GM10266 (cell line): ENCODE measurements at regions not wholly inside any gene's neighbourhood (a gene's known extent, or its start where the extent isn't known, plus 50 kb on each side); places are given as distances from the start of the nearest gene placed in this dataset.
"Not testable (repeated sequence)": the region's sequence is repeated elsewhere in the genome, so short reads cannot be mapped to it uniquely, and the experiment has no call there.

Source experiments
- DNase-seq: peaks from one replicate; pipeline ENCODE4 v3.0.0; 2012; ENCODE audit errors: extremely low spot score
- TF ChIP-seq, protein P1 (sequence below): IDR thresholded peaks from 2 replicates; pipeline ENCODE4 v1.5.1; 2012; ENCODE audit warnings: mild to moderate bottlenecking, low read depth; ENCODE audit not compliant: control insufficient read depth, insufficient read depth; ENCODE audit errors: missing control alignments

DNA sequence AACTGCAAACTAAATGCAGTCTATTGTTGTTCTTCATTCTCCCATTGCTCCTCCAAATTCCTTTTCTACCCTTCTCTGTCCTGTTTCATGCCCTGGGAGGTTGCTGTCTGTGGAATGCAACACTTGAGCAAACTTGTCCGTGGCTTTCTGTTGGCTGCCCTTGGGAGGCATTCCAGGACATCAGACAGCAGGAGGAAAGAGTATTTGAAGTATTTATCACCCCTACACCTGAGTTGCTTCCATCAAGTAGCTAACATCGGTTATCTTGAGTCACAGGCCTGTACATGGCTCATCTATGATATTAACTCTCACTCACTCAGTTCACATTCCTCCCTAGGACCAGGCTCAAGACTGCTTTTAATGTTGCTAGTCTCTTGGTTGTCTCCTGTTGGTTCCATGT lies 803.4 kb upstream of the CDH6 start:
- no peak for DNase-seq
- TF ChIP-seq, protein P1, sequence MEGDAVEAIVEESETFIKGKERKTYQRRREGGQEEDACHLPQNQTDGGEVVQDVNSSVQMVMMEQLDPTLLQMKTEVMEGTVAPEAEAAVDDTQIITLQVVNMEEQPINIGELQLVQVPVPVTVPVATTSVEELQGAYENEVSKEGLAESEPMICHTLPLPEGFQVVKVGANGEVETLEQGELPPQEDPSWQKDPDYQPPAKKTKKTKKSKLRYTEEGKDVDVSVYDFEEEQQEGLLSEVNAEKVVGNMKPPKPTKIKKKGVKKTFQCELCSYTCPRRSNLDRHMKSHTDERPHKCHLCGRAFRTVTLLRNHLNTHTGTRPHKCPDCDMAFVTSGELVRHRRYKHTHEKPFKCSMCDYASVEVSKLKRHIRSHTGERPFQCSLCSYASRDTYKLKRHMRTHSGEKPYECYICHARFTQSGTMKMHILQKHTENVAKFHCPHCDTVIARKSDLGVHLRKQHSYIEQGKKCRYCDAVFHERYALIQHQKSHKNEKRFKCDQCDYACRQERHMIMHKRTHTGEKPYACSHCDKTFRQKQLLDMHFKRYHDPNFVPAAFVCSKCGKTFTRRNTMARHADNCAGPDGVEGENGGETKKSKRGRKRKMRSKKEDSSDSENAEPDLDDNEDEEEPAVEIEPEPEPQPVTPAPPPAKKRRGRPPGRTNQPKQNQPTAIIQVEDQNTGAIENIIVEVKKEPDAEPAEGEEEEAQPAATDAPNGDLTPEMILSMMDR, result no peak

DNA sequence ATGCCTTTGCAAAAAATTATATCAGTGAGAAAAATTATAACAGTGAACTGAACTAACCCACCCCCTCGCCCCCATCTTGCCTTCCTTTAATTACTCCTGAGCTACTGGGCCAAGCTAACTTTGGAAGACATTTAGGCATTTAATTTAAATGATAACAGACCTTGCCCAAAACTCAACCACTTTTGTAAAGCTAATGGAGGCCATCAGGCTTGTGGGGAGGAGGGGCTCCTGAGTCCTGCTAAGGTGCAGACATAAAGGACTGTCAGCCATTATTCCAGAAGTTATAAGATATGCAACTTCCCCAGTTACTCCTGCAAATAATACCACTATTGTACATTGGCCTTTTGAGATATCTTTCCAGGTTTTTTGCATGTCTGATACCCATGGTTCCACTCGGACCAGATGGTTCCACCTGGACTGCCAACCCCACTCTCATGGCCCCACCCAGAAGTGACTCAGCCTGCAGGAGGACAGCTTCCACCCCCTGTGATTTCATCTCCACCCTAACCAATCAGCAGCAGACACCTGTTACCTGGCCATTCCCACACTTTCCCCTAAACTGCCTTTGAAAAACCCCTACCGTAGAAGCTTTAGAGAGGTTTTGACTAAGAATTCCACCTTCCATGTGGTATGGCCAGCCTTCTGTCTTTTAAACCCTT lies 805.4 kb upstream of the CDH6 start:
- no peak for DNase-seq
- TF ChIP-seq, protein P1, result no peak

DNA sequence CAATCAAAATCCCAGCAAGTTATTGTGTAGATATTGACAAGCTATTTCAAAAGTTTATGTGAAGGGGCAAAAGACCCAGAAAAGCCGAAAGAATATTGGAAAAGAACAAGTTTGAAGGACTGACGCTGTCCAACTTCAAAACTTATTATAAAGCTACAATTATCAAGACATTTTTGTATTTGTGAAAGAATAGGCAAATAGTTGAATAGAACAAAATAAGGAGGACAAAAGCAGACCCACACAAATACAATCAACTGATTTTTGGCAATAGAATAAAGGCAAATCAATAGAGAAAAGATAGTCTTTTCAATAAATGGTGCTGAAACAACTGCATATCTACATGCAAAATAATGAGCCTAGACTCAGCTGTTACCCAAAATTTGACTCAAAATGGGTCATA lies 807.7 kb upstream of the CDH6 start:
- DNase-seq, result no peak
- TF ChIP-seq, protein P1, result no peak

DNA sequence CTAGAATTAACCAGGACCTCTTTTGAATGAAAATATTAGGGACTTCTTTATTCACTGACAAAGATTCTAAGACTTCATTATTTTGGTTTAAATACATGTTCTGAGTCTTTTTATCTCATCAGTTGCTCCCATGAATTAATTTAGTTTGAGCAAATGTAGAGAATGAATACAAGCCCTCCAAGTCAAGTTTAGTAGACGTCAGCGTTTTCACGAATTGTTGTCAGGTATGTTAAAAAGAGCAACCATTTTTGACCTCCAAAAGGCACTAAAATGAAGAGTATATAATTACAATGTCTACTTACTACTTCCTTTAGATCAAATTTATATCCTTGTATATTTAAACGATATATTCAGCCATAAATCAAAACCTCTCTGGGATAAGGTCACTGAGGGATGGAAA lies 809.3 kb upstream of the CDH6 start:
- TF ChIP-seq, protein P1, result no peak

DNA sequence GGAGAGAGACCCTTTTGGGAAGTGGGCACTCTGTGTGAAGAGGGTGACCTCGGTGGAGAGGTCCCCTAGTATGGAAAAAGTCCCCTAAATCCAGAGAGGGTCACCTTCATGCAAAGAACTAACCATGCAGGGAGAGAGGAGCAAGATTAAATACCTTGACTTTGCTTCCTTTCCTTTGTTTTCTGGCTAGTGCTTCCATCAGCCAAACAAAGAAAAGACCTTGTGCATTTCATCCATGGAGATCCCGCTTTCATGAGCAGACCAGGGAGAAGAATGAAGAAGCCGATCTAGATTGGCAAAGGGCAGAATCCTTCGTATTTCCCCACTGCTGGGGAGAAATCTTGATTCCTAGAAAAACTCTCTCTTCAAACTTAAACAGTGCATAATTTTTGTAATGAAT lies 813.3 kb upstream of the CDH6 start:
- DNase-seq, result no peak

More for the DNA sequence above, 809.3 kb upstream of the CDH6 start:
- DNase-seq, result no peak

DNA sequence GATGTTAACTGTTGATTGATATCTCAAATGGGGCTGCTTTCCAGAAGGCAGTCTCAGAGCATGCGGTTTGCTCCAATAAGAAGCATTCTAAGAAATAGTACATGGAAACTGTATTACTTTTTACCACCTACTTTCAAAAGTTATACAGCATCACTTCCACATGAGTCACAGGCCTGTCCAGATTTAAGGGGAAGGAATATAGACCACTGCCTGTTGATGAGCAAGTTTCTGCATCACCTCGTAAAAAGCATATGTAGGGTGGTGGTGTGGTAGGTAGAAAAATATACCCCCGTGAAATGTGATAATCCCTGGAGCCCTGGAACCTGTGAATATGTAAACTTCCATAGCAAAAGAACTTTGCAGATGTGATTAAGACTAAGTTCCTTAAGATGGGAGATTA lies 816.6 kb upstream of the CDH6 start:
- TF ChIP-seq, protein P1, result no peak
- DNase-seq, result no peak

More for the DNA sequence above, 813.3 kb upstream of the CDH6 start:
- TF ChIP-seq, protein P1, result no peak

DNA sequence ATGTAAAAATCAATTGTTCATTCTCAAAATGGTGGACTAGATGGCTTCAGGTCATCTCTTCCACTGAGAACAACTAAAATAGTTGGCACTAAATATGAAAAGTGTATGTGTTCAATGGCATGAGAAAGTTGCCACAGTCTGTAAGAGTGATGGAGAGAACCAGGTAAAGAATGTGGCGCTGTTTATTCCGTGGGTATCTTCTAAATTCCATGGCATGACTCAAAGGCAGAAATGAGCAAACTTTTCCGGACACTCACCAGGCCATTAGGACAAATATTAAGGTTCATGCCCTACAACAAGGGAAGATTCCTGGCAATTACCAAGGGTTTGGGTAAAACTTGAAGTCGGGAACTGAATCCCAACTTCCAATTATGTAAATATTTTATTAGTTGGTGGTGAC lies 825.4 kb upstream of the CDH6 start:
- TF ChIP-seq, protein P1, result no peak
- no peak for DNase-seq

DNA sequence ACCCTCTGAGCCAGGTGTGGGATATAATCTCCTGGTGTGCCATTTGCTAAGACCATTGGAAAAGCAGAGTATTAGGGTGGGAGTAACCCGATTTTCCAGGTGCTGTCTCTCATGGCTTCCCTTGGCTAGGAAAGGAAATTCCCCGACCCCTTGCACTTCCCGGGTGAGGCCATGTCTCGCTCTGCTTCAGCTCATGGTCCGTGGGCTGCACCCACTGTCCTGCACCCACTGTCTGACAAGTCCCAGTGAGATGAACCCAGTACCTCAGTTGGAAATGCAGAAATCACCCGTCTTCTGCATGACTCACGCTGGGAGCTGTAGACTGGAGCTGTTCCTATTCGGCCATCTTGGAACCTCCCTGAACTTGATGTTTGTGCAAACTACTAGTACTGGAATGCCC lies 828.5 kb upstream of the CDH6 start:
- not testable (repeated sequence) for DNase-seq
